ENCODE measurements at regions not wholly inside any gene's neighbourhood (a gene's known extent, or its start where the extent isn't known, plus 50 kb on each side); places are given as distances from the start of the nearest gene placed in this dataset.
A peak's percentile ranks its signal among the peaks of the same experiment; 100 is the strongest.

GRCh38 chr4:179976777-179977176 is 2266.4 kb upstream of the TENM3 start:
- DNase-seq = no peak

- DNase-seq = no peak
These were observed 2265.8 kb upstream of the TENM3 start for GRCh38 chr4:179977378-179977777.

GRCh38 chr4:179981161-179981560 is 2262.0 kb upstream of the TENM3 start:
- DNase-seq = no peak

- peak in 1 of 2 donors; percentile 52 for DNase-seq
These were observed 2253.2 kb upstream of the TENM3 start for GRCh38 chr4:179989975-179990374.

- DNase-seq = no peak
These were observed 2233.9 kb upstream of the TENM3 start for GRCh38 chr4:180009316-180009715.

- DNase-seq = peak in 1 of 2 donors; percentile 35
These were observed 2214.5 kb upstream of the TENM3 start for GRCh38 chr4:180028682-180029081.

GRCh38 chr4:180031330-180031729 is 2211.9 kb upstream of the TENM3 start:
- DNase-seq = no peak

- no peak for DNase-seq
These were observed 2201.6 kb upstream of the TENM3 start for GRCh38 chr4:180041576-180041975.

- DNase-seq = no peak
These were observed 2190.6 kb upstream of the TENM3 start for GRCh38 chr4:180052629-180053028.

GRCh38 chr4:180054291-180054690 is 2188.9 kb upstream of the TENM3 start:
- no peak for DNase-seq

- no peak for DNase-seq
These were observed 2185.9 kb upstream of the TENM3 start for GRCh38 chr4:180057299-180057721.

GRCh38 chr4:180057891-180058671 is 2185.1 kb upstream of the TENM3 start:
- no peak for DNase-seq

GRCh38 chr4:180058691-180059215 is 2184.4 kb upstream of the TENM3 start:
- no peak for DNase-seq

GRCh38 chr4:180059216-180059881 is 2183.9 kb upstream of the TENM3 start:
- DNase-seq = no peak

GRCh38 chr4:180060159-180060889 is 2182.9 kb upstream of the TENM3 start:
- no peak for DNase-seq

- DNase-seq = no peak
These were observed 2162.1 kb upstream of the TENM3 start for GRCh38 chr4:180081072-180081471.

- no peak for DNase-seq
These were observed 2158.6 kb upstream of the TENM3 start for GRCh38 chr4:180084561-180084960.

GRCh38 chr4:180086480-180087190 is 2156.6 kb upstream of the TENM3 start:
- DNase-seq = no peak

- no peak for DNase-seq
These were observed 2144.6 kb upstream of the TENM3 start for GRCh38 chr4:180098586-180098985.

GRCh38 chr4:180099957-180100356 is 2143.2 kb upstream of the TENM3 start:
- DNase-seq = no peak

- DNase-seq = no peak
These were observed 2142.5 kb upstream of the TENM3 start for GRCh38 chr4:180100433-180101344.

Measured in CD4-positive, alpha-beta T cell treated with Interleukin-4 for 1 hour (primary cell).